ENCODE measurements at regions not wholly inside any gene's neighbourhood (a gene's known extent, or its start where the extent isn't known, plus 50 kb on each side); places are given as distances from the start of the nearest gene placed in this dataset.

GRCh38 chr6:153401751-153402150, 270.7 kb upstream of the RGS17 start:
- no peak for TF ChIP-seq EZH2 (IDR thresholded peaks at IDR 0.05; ENCODE audit: insufficient read depth, low read length)
- no peak for TF ChIP-seq CTCF (IDR thresholded peaks at IDR 0.05; ENCODE audit: insufficient read depth, low read depth, low read length)
- Mint-ChIP-seq H3K4me3 (ENCODE audit: unreplicated experiment) (no peak overlapping the region), H3K36me3 (ENCODE audit: low read depth, unreplicated experiment) (no peaks in the 10 kb centered on the region), H3K27ac (ENCODE audit: unreplicated experiment) (no peak overlapping the region), H3K27me3 (ENCODE audit: low read depth, unreplicated experiment) (no peaks in the 10 kb centered on the region), H3K9me3 (ENCODE audit: unreplicated experiment) (peaks cover 2% of the 10 kb centered on the region), H3K4me1 (ENCODE audit: low read depth, unreplicated experiment) (no peaks in the 10 kb centered on the region)
- no peak overlapping the region for H3K27ac ChIP-seq (ENCODE audit: low read depth, low read length)
- no peak for DNase-seq (ENCODE audit: low read depth)
- H3K9me3 ChIP-seq (ENCODE audit: insufficient read depth, low read depth, low read length), result peaks cover under 1% of the 10 kb centered on the region
- FAIRE-seq, result no peak
- H2AFZ ChIP-seq (ENCODE audit: low read depth, low read length), result no peak overlapping the region
- no peaks in the 10 kb centered on the region for H4K20me1 ChIP-seq (ENCODE audit: insufficient read depth, low read length)
- no peaks in the 10 kb centered on the region for H3K4me1 ChIP-seq (ENCODE audit: insufficient read depth, low read length)
- no peak overlapping the region for H3K4me2 ChIP-seq (ENCODE audit: low read length)
- H3K4me3 ChIP-seq (ENCODE audit: insufficient read depth, low read depth, low read length), result no peak overlapping the region
- H3K36me3 ChIP-seq (ENCODE audit: insufficient read depth, low read length), result no peaks in the 10 kb centered on the region
- H3K27me3 ChIP-seq (ENCODE audit: insufficient read depth, low read length), result no peaks in the 10 kb centered on the region
- H3K79me2 ChIP-seq (ENCODE audit: insufficient read depth, low read length), result no peaks in the 10 kb centered on the region
- no peak overlapping the region for H3K9ac ChIP-seq (ENCODE audit: low read length)

DNA sequence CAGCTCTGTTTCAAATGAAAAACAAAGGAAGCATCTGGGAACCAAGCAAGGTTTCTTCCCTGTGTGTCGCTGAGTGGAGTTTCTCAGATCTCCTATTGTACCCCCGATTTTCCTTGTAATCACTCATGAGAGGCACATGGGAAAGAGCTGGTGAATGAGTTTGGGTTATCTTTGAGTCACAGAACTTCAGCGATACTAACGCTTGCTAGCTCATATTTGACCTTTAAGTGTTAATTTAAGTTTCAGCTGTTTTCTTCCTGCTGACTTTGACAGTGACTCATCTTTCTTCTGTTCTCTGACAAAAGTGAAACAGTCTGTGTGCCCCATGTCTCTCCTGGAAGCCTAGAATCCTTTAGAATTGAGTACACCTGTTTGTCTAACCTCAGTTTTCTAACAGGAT, 261.1 kb upstream of the RGS17 start:
- no peak overlapping the region for H3K9ac ChIP-seq (ENCODE audit: low read length)
- H2AFZ ChIP-seq (ENCODE audit: low read depth, low read length), result peak overlapping the region; percentile 18
- no peaks in the 10 kb centered on the region for H3K9me3 ChIP-seq (ENCODE audit: insufficient read depth, low read depth, low read length)
- H3K4me3 ChIP-seq (ENCODE audit: insufficient read depth, low read depth, low read length), result no peak overlapping the region
- no peaks in the 10 kb centered on the region for H4K20me1 ChIP-seq (ENCODE audit: insufficient read depth, low read length)
- peak overlapping the region; percentile 22 for H3K4me2 ChIP-seq (ENCODE audit: low read length)
- no peaks in the 10 kb centered on the region for H3K4me1 ChIP-seq (ENCODE audit: insufficient read depth, low read length)
- no peak for DNase-seq (ENCODE audit: low read depth)
- peak overlapping the region; percentile 53 for H3K27ac Mint-ChIP-seq (ENCODE audit: unreplicated experiment)
- H3K79me2 ChIP-seq (ENCODE audit: insufficient read depth, low read length), result no peaks in the 10 kb centered on the region
- FAIRE-seq, result no peak
- H3K4me1 Mint-ChIP-seq (ENCODE audit: low read depth, unreplicated experiment), result peaks cover 6% of the 10 kb centered on the region
- peaks cover 2% of the 10 kb centered on the region for H3K9me3 Mint-ChIP-seq (ENCODE audit: unreplicated experiment)
- no peaks in the 10 kb centered on the region for H3K36me3 Mint-ChIP-seq (ENCODE audit: low read depth, unreplicated experiment)
- no peak overlapping the region for H3K4me3 Mint-ChIP-seq (ENCODE audit: unreplicated experiment)
- no peaks in the 10 kb centered on the region for H3K27me3 ChIP-seq (ENCODE audit: insufficient read depth, low read length)
- TF ChIP-seq CTCF (IDR thresholded peaks at IDR 0.05; ENCODE audit: insufficient read depth, low read depth, low read length), result no peak
- no peak for TF ChIP-seq EZH2 (IDR thresholded peaks at IDR 0.05; ENCODE audit: insufficient read depth, low read length)
- H3K36me3 ChIP-seq (ENCODE audit: insufficient read depth, low read length), result no peaks in the 10 kb centered on the region
- H3K27ac ChIP-seq (ENCODE audit: low read depth, low read length), result no peak overlapping the region
- H3K27me3 Mint-ChIP-seq (ENCODE audit: low read depth, unreplicated experiment), result no peaks in the 10 kb centered on the region

DNA sequence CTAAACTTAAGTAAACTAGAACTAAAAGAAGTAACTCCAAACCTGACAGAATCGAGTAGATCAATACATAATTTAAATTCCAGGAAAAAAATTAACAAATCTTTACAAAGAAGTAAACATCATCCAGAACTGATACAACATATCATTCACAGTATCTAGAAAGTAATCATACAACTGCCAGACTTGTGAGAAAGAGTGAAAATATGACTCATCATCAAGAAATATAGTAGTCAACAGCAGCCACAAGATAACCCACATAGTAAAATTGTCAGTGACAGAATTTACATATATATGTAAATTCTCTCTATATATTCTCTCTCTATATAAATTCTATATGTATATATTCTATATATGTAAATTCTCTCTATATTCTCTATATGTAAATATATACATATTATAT, 242.8 kb upstream of the RGS17 start:
- no peaks in the 10 kb centered on the region for H3K27me3 ChIP-seq (ENCODE audit: insufficient read depth, low read length)
- H3K9me3 Mint-ChIP-seq (ENCODE audit: unreplicated experiment), result no peaks in the 10 kb centered on the region
- no peak overlapping the region for H3K9ac ChIP-seq (ENCODE audit: low read length)
- TF ChIP-seq CTCF (IDR thresholded peaks at IDR 0.05; ENCODE audit: insufficient read depth, low read depth, low read length) (no peak), EZH2 (IDR thresholded peaks at IDR 0.05; ENCODE audit: insufficient read depth, low read length) (no peak)
- no peak overlapping the region for H3K27ac ChIP-seq (ENCODE audit: low read depth, low read length)
- no peaks in the 10 kb centered on the region for H3K27me3 Mint-ChIP-seq (ENCODE audit: low read depth, unreplicated experiment)
- DNase-seq (ENCODE audit: low read depth), result no peak
- no peaks in the 10 kb centered on the region for H3K4me1 ChIP-seq (ENCODE audit: insufficient read depth, low read length)
- H3K27ac Mint-ChIP-seq (ENCODE audit: unreplicated experiment), result no peak overlapping the region
- no peaks in the 10 kb centered on the region for H3K36me3 ChIP-seq (ENCODE audit: insufficient read depth, low read length)
- no peak overlapping the region for H2AFZ ChIP-seq (ENCODE audit: low read depth, low read length)
- no peak overlapping the region for H3K4me3 ChIP-seq (ENCODE audit: insufficient read depth, low read depth, low read length)
- H3K36me3 Mint-ChIP-seq (ENCODE audit: low read depth, unreplicated experiment), result no peaks in the 10 kb centered on the region
- FAIRE-seq, result no peak
- H3K4me2 ChIP-seq (ENCODE audit: low read length), result no peak overlapping the region
- H3K4me1 Mint-ChIP-seq (ENCODE audit: low read depth, unreplicated experiment), result no peaks in the 10 kb centered on the region
- H3K4me3 Mint-ChIP-seq (ENCODE audit: unreplicated experiment), result no peak overlapping the region
- H3K79me2 ChIP-seq (ENCODE audit: insufficient read depth, low read length), result no peaks in the 10 kb centered on the region
- H4K20me1 ChIP-seq (ENCODE audit: insufficient read depth, low read length), result no peaks in the 10 kb centered on the region
- peaks cover 3% of the 10 kb centered on the region for H3K9me3 ChIP-seq (ENCODE audit: insufficient read depth, low read depth, low read length)
